H54 (cell line): ENCODE measurements at regions not wholly inside any gene's neighbourhood (a gene's known extent, or its start where the extent isn't known, plus 50 kb on each side); places are given as distances from the start of the nearest gene placed in this dataset.

ENCODE experiments used
- DNase-seq: peaks from one replicate; pipeline ENCODE4 v3.0.0; 2011; ENCODE audit warnings: low spot score, mixed read lengths; ENCODE audit not compliant: insufficient read length
- FAIRE-seq: peaks from 3 replicates; lab custom pipeline; 2011; peaks lifted over from hg19 to GRCh38; lab: Jason Lieb, UNC
- POLR2A ChIP-seq: IDR thresholded peaks from 2 replicates; pipeline ENCODE4 v1.6.1; 2011; ENCODE audit warnings: low read depth, mild to moderate bottlenecking, low read length

- FAIRE-seq, result no peak
- no peak for DNase-seq
- TF ChIP-seq POLR2A, result no peak
Measured at GRCh38 chr1:216932424-216932823, 209.2 kb upstream of the ESRRG start.

- no peak for FAIRE-seq
Measured at GRCh38 chr1:216929870-216930582, 206.8 kb upstream of the ESRRG start.

DNA sequence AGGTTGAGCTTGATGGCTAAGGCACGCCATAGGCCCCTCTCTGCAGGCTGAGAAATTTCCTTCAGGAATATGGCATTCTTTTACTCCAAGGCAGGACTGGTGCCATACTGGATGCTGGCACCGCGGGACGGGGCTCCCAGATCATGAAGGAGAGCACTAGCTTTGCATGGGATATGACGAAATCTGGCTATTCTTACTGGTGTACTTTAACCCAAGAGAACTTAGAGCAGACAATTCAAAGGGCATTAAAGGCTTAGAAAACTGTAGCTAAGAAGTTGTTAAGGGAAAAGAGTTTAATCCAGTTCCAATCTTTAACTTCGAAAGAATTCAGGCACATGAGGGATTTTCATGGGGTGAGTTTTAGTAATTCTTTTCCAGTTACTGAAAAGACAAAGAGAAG is 204.4 kb upstream of the ESRRG start:
- FAIRE-seq (no peak), DNase-seq (no peak)
- no peak for TF ChIP-seq POLR2A

More at GRCh38 chr1:216929870-216930582, 206.8 kb upstream of the ESRRG start:
- no peak for TF ChIP-seq POLR2A
- DNase-seq, result no peak

GRCh38 chr1:216926720-216927510 is 203.7 kb upstream of the ESRRG start:
- TF ChIP-seq POLR2A, result no peak
- DNase-seq (no peak), FAIRE-seq (no peak)

DNA sequence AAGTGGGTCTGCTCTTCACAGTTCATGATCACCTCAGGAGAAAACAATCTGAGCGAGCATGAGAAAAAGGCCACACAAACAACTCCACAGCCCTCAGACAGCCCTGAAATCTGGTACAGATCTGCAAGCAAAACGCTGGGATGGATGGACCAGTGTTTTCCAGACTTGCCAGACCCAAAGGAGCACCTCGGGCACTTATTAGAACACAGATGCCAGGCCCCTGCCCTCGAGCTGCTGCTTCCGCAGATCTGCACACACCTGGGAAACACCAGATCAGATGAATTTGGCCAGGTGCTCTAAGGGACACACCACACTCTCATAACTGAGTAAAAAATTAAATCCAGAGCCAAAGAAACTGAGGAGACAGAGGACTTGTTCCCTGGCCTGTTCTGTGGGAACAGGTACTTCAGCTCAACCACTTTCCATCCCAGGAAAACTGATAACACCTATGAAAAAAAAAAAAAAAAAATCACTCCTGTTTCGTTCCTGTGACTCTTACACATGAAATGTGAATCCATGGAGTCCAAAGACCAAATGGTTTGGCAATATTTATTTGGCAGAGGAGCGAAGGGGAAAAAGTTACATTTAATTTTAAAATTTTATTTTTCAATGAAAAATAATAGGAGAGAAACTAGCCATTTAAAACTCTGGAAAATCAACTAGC is 202.9 kb upstream of the ESRRG start:
- FAIRE-seq, result no peak
- no peak for DNase-seq
- no peak for TF ChIP-seq POLR2A

- TF ChIP-seq POLR2A, result no peak
- no peak for DNase-seq
- no peak for FAIRE-seq
Measured at GRCh38 chr1:216924732-216925131, 201.5 kb upstream of the ESRRG start.

GRCh38 chr1:216923601-216924000 is 200.4 kb upstream of the ESRRG start:
- FAIRE-seq, result no peak
- TF ChIP-seq POLR2A, result no peak
- DNase-seq, result no peak

DNA sequence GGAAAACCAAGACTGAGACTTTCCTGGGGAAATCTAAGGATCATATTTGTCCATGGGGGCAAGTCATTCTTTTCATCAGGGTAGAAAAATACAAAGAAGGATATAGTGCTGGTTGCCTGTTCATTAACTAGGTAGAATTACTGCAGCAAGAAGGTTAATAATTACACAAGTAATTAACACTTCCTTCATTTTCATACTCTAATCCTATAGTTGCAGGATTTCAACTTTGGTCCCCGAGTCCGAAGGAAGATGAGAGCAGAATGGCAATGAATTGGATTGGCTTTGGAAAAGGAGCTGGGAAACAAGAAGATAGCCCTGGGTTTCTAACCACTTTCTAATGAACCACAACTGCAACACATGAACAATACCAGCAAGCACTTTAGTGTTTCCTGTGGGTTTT is 199.2 kb upstream of the ESRRG start:
- no peak for TF ChIP-seq POLR2A
- no peak for DNase-seq
- no peak for FAIRE-seq

DNA sequence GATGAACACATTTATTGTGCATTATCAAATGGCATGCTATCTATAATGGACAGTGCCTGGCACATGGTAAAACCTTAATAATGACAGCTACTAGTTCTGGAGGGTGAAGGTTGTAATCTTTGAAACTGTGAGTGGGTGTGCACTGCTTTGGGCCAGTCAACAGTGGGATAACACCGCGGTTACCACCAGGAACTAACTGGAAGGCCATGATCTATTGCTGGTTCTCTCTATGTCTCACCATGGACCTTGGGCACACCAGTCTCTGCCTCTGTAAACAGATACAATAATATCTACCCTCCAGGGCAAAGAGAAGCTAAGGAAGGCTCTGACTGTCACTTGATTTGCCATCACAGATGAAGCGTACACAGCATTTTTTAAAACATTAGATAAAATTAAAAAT is 198.6 kb upstream of the ESRRG start:
- DNase-seq, result no peak
- no peak for TF ChIP-seq POLR2A
- FAIRE-seq, result no peak

- DNase-seq (no peak), FAIRE-seq (no peak)
- TF ChIP-seq POLR2A, result no peak
Measured at GRCh38 chr1:216919060-216919970, 196.1 kb upstream of the ESRRG start.

DNA sequence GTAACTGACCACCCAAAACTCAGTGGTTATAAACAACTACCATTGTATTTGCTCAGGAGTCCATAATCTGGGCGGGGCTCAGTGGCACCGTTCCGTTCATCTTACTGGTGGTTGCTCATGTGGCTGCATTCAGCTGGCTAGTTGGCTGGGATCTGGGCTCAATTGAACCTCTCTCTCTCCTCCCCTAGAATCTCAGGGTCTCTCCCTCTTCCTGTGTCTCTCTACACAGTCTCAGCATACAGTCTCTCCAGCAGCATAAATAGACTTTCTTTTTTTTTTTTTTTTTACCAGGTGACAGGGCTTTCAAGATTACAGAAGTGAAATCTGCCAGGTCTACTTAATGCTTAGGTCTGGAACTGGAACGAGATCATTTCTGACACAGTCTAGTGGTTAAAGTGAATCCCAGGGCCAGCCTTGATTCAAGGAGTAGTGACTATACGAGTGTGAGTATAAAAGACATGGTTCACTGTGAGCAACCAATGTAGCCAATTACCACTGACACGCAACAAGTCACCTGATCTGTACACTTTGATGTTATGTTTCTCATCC is 193.7 kb upstream of the ESRRG start:
- FAIRE-seq, result no peak

GRCh38 chr1:216914974-216915373 is 191.7 kb upstream of the ESRRG start:
- no peak for TF ChIP-seq POLR2A
- FAIRE-seq, result no peak
- DNase-seq, result no peak

More for the DNA sequence above, 193.7 kb upstream of the ESRRG start:
- TF ChIP-seq POLR2A, result no peak
- DNase-seq, result no peak

DNA sequence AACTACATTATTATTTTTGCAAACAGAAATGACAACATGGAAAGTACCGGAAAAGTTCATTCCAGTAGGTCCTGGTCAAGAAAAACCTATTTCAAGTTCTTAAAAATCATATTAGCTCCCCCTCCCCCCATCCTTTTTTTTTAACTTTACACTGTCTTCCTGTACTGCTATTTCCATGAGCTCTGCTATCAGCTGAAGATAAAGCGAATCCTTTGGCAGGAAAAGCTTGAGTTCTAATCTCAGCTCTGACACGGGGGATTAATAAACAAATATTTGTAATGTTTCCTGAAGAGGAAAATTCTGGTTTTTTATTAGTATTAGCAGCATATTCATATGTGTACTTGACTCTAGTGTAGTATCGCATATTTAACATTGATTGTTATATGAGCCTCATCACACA is 190.7 kb upstream of the ESRRG start:
- DNase-seq (no peak), FAIRE-seq (no peak)

More for the DNA sequence above, 190.7 kb upstream of the ESRRG start:
- TF ChIP-seq POLR2A, result no peak
